WTC11 (cell line): ENCODE measurements at regions not wholly inside any gene's neighbourhood (a gene's known extent, or its start where the extent isn't known, plus 50 kb on each side); places are given as distances from the start of the nearest gene placed in this dataset.

Experiments
- ATAC-seq: fragments of 200-7000 bp; cut with Tn5 transposase; 2 replicates; pipeline ENCODE4 v1.10.0; 2021; ENCODE audit warnings: mild to moderate bottlenecking, moderate library complexity
- CTCF ChIA-PET: fragments of 300-600 bp; sonication (Branson Sonifier 250); formaldehyde crosslinking; loops from one replicate; lab custom pipeline; 2021; ENCODE audit warnings: antibody characterized with exemption; lab: Charles Lee
- POLR2A ChIA-PET: fragments of 350-600 bp; sonication (Branson Sonifier 250); formaldehyde crosslinking; loops from one replicate; lab custom pipeline; 2021; ENCODE audit warnings: antibody characterized with exemption; lab: Charles Lee
- DNase-seq: peaks from one replicate; pipeline ENCODE4 v3.0.0; 2021; ENCODE audit warnings: low spot score
- H3K27ac Mint-ChIP-seq: 2 replicates; pipeline ENCODE4 v1.8.0; 2021; ENCODE audit warnings: mixed read lengths
- H3K27me3 Mint-ChIP-seq: 2 replicates; pipeline ENCODE4 v1.8.0; 2021; ENCODE audit warnings: low read depth, mild to moderate bottlenecking, moderate library complexity, mixed read lengths
- H3K36me3 Mint-ChIP-seq: 2 replicates; pipeline ENCODE4 v1.8.0; 2021; ENCODE audit warnings: mixed read lengths
- H3K4me1 Mint-ChIP-seq: 2 replicates; pipeline ENCODE4 v1.8.0; 2022; ENCODE audit warnings: mixed read lengths
- H3K4me3 Mint-ChIP-seq: 2 replicates; pipeline ENCODE4 v1.8.0; 2021; ENCODE audit warnings: mild to moderate bottlenecking, moderate library complexity, mixed read lengths
- H3K9me3 Mint-ChIP-seq: 2 replicates; pipeline ENCODE4 v1.8.0; 2021; ENCODE audit warnings: mixed read lengths
- CBFB ChIP-seq: sonication (generic); formaldehyde crosslinking; IDR thresholded peaks from 2 replicates; pipeline ENCODE4 v1.8.1; 2022; ENCODE audit warnings: mild to moderate bottlenecking, low read depth, missing genetic modification reagents
- CREM ChIP-seq: sonication (generic); formaldehyde crosslinking; IDR thresholded peaks from 2 replicates; pipeline ENCODE4 v1.8.1; 2022; ENCODE audit warnings: mild to moderate bottlenecking, missing genetic modification reagents, moderate library complexity
- ESRRA ChIP-seq: sonication (generic); formaldehyde crosslinking; IDR thresholded peaks from 2 replicates; pipeline ENCODE4 v1.8.1; 2022; ENCODE audit warnings: mild to moderate bottlenecking, missing genetic modification reagents, borderline replicate concordance
- FOXJ3 ChIP-seq: sonication (generic); formaldehyde crosslinking; IDR thresholded peaks from 2 replicates; pipeline ENCODE4 v1.9.0; 2021; ENCODE audit warnings: missing genetic modification reagents, mild to moderate bottlenecking, borderline replicate concordance
- FOXK1 ChIP-seq: sonication (generic); formaldehyde crosslinking; IDR thresholded peaks from 2 replicates; pipeline ENCODE4 v1.8.0; 2022; ENCODE audit warnings: mild to moderate bottlenecking, moderate library complexity, missing genetic modification reagents
- MLX ChIP-seq: sonication (generic); formaldehyde crosslinking; IDR thresholded peaks from 2 replicates; pipeline ENCODE4 v1.8.1; 2023; ENCODE audit warnings: mild to moderate bottlenecking, missing genetic modification reagents, moderate library complexity
- MYBL2 ChIP-seq: sonication (generic); formaldehyde crosslinking; IDR thresholded peaks from 2 replicates; pipeline ENCODE4 v1.8.1; 2023; ENCODE audit warnings: mild to moderate bottlenecking, moderate library complexity, missing genetic modification reagents
- OVOL2 ChIP-seq: fragments of 250-450 bp; sonication (Bioruptor Pico); IDR thresholded peaks from 2 replicates; pipeline ENCODE4 v1.9.0; 2021; ENCODE audit warnings: mild to moderate bottlenecking, borderline replicate concordance
- TCF7 ChIP-seq: sonication (generic); formaldehyde crosslinking; IDR thresholded peaks from 2 replicates; pipeline ENCODE4 v1.8.0; 2022; ENCODE audit warnings: mild to moderate bottlenecking, low read depth, missing genetic modification reagents, moderate library complexity
- USF1 ChIP-seq: sonication (generic); formaldehyde crosslinking; IDR thresholded peaks from 2 replicates; pipeline ENCODE4 v1.8.0; 2022; ENCODE audit warnings: mild to moderate bottlenecking, missing genetic modification reagents
- USF2 ChIP-seq: sonication (generic); formaldehyde crosslinking; IDR thresholded peaks from 2 replicates; pipeline ENCODE4 v1.8.1; 2023; ENCODE audit warnings: mild to moderate bottlenecking, missing genetic modification reagents, moderate library complexity
- ZMAT4 ChIP-seq: fragments of 250-450 bp; sonication (Bioruptor Pico); IDR thresholded peaks from 2 replicates; pipeline ENCODE4 v1.9.0; 2021; ENCODE audit warnings: mild to moderate bottlenecking
- ZNF138 ChIP-seq: sonication (generic); formaldehyde crosslinking; conservative IDR thresholded peaks from 2 replicates; pipeline ENCODE4 v1.8.1; 2022; ENCODE audit warnings: mild to moderate bottlenecking, moderate library complexity, missing genetic modification reagents
- ZNF281 ChIP-seq: sonication (generic); formaldehyde crosslinking; IDR thresholded peaks from 2 replicates; pipeline ENCODE4 v1.8.0; 2023; ENCODE audit warnings: mild to moderate bottlenecking, missing genetic modification reagents
- ZNF425 ChIP-seq: fragments of 250-450 bp; sonication (Bioruptor Pico); conservative IDR thresholded peaks from 2 replicates; pipeline ENCODE4 v1.9.0; 2021; ENCODE audit warnings: mild to moderate bottlenecking
- ZNF671 ChIP-seq: fragments of 250-450 bp; sonication (Bioruptor Pico); IDR thresholded peaks from 2 replicates; pipeline ENCODE4 v1.8.0; 2021; ENCODE audit warnings: mild to moderate bottlenecking

- Mint-ChIP-seq H3K4me3 (no peak overlapping the region), H3K27ac (no peak overlapping the region), H3K36me3 (no peaks in the 10 kb centered on the region), H3K4me1 (peaks cover 37% of the 10 kb centered on the region), H3K27me3 (no peaks in the 10 kb centered on the region), H3K9me3 (no peaks in the 10 kb centered on the region)
- ATAC-seq (no peak), DNase-seq (no peak)
- TF ChIP-seq TCF7 (CRISPR knock-in tag): no peak
- no peak for TF ChIP-seq USF2
- no peak for TF ChIP-seq MLX (CRISPR knock-in tag)
- TF ChIP-seq ZMAT4 (CRISPR knock-in tag): no peak
- TF ChIP-seq CBFB (CRISPR knock-in tag): no peak
- TF ChIP-seq ZNF138 (CRISPR knock-in tag): no peak
- TF ChIP-seq FOXK1: no peak
- TF ChIP-seq MYBL2 (CRISPR knock-in tag): no peak
- TF ChIP-seq FOXJ3: no peak
- no peak for TF ChIP-seq ZNF671 (CRISPR knock-in tag)
- TF ChIP-seq USF1 (CRISPR knock-in tag): no peak
- no peak for TF ChIP-seq CREM
- ChIA-PET CTCF (interaction anchor here (1.5 to 1.6 kb wide), 2 partner anchors 15 to 65 kb away, joined by 3 read pairs; no protein-coding TSS in a partner anchor), POLR2A (no interaction called here)
Measured at GRCh38 chr9:13426606-13427005, 147.1 kb upstream of the MPDZ start.

GRCh38 chr9:13424872-13425271 lies 145.4 kb upstream of the MPDZ start:
- no peak for DNase-seq
- ChIA-PET CTCF (interaction anchor here (0.9 to 1.5 kb wide), 2 partner anchors 389 to 391 kb away, joined by 3 to 6 read pairs; no protein-coding TSS in a partner anchor), POLR2A (no interaction called here)
- TF ChIP-seq ZNF281 (CRISPR knock-in tag) (no peak), ESRRA (no peak), OVOL2 (CRISPR knock-in tag) (no peak), ZNF425 (CRISPR knock-in tag) (no peak)
- H3K27ac Mint-ChIP-seq: no peak overlapping the region
- ATAC-seq: no peak
- H3K9me3 Mint-ChIP-seq: peaks cover 4% of the 10 kb centered on the region
- H3K36me3 Mint-ChIP-seq: no peaks in the 10 kb centered on the region
- H3K4me1 Mint-ChIP-seq: peaks cover 20% of the 10 kb centered on the region
- no peak overlapping the region for H3K4me3 Mint-ChIP-seq
- H3K27me3 Mint-ChIP-seq: no peaks in the 10 kb centered on the region
